ENCODE measurements at regions not wholly inside any gene's neighbourhood (a gene's known extent, or its start where the extent isn't known, plus 50 kb on each side); places are given as distances from the start of the nearest gene placed in this dataset.

DNA sequence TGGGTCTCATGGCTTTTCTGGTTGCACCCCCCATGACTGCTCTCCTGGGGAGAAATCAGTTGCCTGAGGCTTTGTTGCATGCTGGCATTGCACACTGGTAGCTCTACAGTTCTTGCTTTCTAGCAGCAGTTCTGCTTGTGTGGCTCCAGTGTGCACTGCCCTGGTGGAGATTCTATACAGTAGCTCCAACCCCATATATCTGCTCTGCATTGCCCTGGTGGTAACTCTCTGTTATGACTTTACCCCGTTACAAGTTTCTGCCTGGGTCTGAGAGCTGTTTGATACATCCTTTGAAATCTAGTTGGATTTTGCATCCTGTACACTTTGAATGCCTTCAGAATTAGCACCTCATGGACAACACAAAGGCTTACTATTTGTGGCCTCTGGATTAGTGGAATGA is 241.4 kb upstream of the EPHA5 start:
- no peak for TF ChIP-seq POLR2A (IDR thresholded peaks at IDR 0.05; ENCODE audit: low read depth, low read length)
- no peak for TF ChIP-seq PAX5 (IDR thresholded peaks at IDR 0.05; ENCODE audit: insufficient read depth, low read length, severe bottlenecking)
- TF ChIP-seq POLR2AphosphoS5 (IDR thresholded peaks at IDR 0.05; ENCODE audit: low read depth, low read length), result no peak
- TF ChIP-seq SPI1 (IDR thresholded peaks at IDR 0.05; ENCODE audit: low read depth, low read length), result no peak
- no peak for TF ChIP-seq POU2F2 (IDR thresholded peaks at IDR 0.05; ENCODE audit: low read depth, low read length)
- TF ChIP-seq TAF1 (IDR thresholded peaks at IDR 0.05; ENCODE audit: low read depth, low read length), result no peak
